Neuron (in vitro differentiated cells): ENCODE measurements at regions not wholly inside any gene's neighbourhood (a gene's known extent, or its start where the extent isn't known, plus 50 kb on each side); places are given as distances from the start of the nearest gene placed in this dataset.

Experiments used
- H2AFZ ChIP-seq: one replicate; pipeline ENCODE4 v1.6.1; 2013; ENCODE audit warnings: low read depth, mild to moderate bottlenecking, inconsistent platforms, low read length, moderate library complexity
- H3K27me3 ChIP-seq: one replicate; pipeline ENCODE4 v1.6.1; 2013; ENCODE audit warnings: low read length; ENCODE audit not compliant: insufficient read depth
- H3K36me3 ChIP-seq: one replicate; pipeline ENCODE4 v1.6.1; 2013; ENCODE audit warnings: low read length; ENCODE audit not compliant: insufficient read depth
- H3K4me1 ChIP-seq: one replicate; pipeline ENCODE4 v1.6.1; 2013; ENCODE audit warnings: low read length; ENCODE audit not compliant: insufficient read depth
- H3K4me3 ChIP-seq: 2 replicates; pipeline ENCODE4 v1.5.1; 2013; ENCODE audit warnings: mild to moderate bottlenecking, low read length, moderate library complexity
- H3K9me3 ChIP-seq: one replicate; pipeline ENCODE4 v1.6.1; 2013; ENCODE audit warnings: low read length

- Histone ChIP-seq H3K4me1 (no peaks in the 10 kb centered on the region), H3K36me3 (no peaks in the 10 kb centered on the region), H3K4me3 (no peak overlapping the region), H3K9me3 (no peaks in the 10 kb centered on the region), H2AFZ (no peak overlapping the region), H3K27me3 (no peaks in the 10 kb centered on the region)
Observed at GRCh38 chr9:73855206-73855605, 641.9 kb upstream of the RORB start.

- H3K36me3 ChIP-seq = no peaks in the 10 kb centered on the region
- H3K9me3 ChIP-seq = no peaks in the 10 kb centered on the region
- H3K4me1 ChIP-seq = peaks cover 2% of the 10 kb centered on the region
- no peaks in the 10 kb centered on the region for H3K27me3 ChIP-seq
- H3K4me3 ChIP-seq = no peak overlapping the region
- no peak overlapping the region for H2AFZ ChIP-seq
Observed at GRCh38 chr9:73863924-73864323, 633.2 kb upstream of the RORB start.

DNA sequence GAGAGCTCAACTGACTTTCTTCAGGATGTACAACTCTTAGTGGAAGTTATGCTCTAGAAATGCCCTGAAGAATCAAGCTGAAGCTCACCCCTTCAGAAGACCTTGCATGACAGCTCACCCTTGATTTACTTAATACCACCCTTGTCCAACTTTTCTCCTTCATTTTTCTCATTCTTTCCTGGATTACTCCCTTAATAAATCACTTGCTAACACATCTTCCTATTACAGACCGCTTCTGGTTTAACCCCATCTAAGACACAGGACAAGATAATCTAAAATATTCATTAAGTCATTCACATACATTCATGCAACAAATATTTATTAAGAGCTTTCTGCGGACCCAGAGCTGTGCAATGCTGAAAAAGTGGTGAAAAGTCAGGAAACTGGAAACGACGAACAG, 630.7 kb upstream of the RORB start:
- H2AFZ ChIP-seq = no peak overlapping the region
- H3K36me3 ChIP-seq = no peaks in the 10 kb centered on the region
- no peak overlapping the region for H3K4me3 ChIP-seq
- peaks cover 8% of the 10 kb centered on the region for H3K4me1 ChIP-seq
- no peaks in the 10 kb centered on the region for H3K9me3 ChIP-seq
- no peaks in the 10 kb centered on the region for H3K27me3 ChIP-seq

DNA sequence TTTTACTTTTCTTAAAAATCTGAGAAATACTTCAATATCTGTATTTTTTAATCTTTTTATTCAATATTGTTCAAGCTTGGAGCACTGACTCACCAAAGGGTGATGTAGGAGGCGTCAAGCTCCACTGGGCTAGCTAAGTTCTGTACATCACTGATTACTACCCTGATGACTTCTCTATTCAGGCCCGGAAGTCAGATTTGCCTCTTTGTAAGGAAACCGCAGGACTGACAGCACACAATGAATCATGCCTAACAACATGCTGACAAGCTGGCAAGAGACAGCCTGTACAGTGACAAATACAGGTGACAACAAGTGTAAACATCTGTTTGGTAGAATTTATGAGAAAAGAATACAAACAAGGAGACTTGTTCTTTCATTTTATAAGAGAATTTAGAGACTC, 627.9 kb upstream of the RORB start:
- no peak overlapping the region for H2AFZ ChIP-seq
- no peaks in the 10 kb centered on the region for H3K36me3 ChIP-seq
- H3K4me3 ChIP-seq = no peak overlapping the region
- H3K9me3 ChIP-seq = no peaks in the 10 kb centered on the region
- peaks cover 8% of the 10 kb centered on the region for H3K4me1 ChIP-seq
- no peaks in the 10 kb centered on the region for H3K27me3 ChIP-seq

GRCh38 chr9:73871636-73872035, 625.5 kb upstream of the RORB start:
- Histone ChIP-seq H3K27me3 (no peaks in the 10 kb centered on the region), H3K36me3 (no peaks in the 10 kb centered on the region), H3K4me1 (peaks cover 8% of the 10 kb centered on the region), H2AFZ (no peak overlapping the region), H3K4me3 (no peak overlapping the region), H3K9me3 (no peaks in the 10 kb centered on the region)

DNA sequence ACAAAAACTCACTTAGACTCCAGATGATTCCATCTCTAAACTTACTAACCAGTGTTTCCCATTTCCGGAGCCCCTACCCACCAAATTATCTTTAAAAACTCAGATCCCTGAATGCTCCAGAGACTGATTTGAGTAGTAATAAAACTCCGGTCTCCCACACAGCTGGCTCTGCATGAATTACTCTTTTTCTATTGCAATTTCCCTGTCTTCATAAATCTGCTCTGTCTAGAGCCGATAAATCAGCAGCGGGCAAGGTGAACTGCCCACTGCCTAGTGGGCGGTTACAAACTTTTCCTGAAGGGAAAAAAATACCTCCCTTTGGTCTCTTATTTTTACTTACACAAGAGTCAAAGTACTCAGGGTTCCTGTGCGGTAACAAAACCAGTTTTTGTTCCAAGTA, 624.4 kb upstream of the RORB start:
- Histone ChIP-seq H3K27me3 (no peaks in the 10 kb centered on the region), H3K4me1 (peaks cover 8% of the 10 kb centered on the region), H2AFZ (no peak overlapping the region), H3K9me3 (no peaks in the 10 kb centered on the region), H3K36me3 (no peaks in the 10 kb centered on the region), H3K4me3 (no peak overlapping the region)

GRCh38 chr9:73880101-73880500, 617.0 kb upstream of the RORB start:
- H3K4me3 ChIP-seq = no peak overlapping the region
- H3K27me3 ChIP-seq = no peaks in the 10 kb centered on the region
- no peak overlapping the region for H2AFZ ChIP-seq
- no peaks in the 10 kb centered on the region for H3K9me3 ChIP-seq
- no peaks in the 10 kb centered on the region for H3K36me3 ChIP-seq
- H3K4me1 ChIP-seq = no peaks in the 10 kb centered on the region

DNA sequence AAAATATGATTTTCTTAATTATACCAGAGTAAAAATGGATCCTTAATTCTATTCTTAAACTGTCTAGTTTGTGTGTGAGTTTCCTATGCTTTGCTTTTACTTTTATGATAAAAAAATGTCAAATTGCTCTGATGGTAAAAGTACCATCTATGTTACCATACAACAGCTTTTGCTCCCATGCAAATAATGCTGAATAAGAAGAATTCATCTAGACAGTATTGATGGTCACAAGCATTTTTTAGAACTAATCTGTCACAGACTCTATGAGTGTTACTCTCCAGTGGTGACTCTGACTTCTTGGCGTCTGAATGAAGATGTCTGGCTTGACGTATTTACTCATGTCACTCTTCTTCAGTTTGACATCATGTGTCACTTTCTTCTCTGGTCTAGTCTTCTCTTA, 608.1 kb upstream of the RORB start:
- no peaks in the 10 kb centered on the region for H3K4me1 ChIP-seq
- H3K36me3 ChIP-seq = no peaks in the 10 kb centered on the region
- H2AFZ ChIP-seq = no peak overlapping the region
- no peak overlapping the region for H3K4me3 ChIP-seq
- no peaks in the 10 kb centered on the region for H3K27me3 ChIP-seq
- no peaks in the 10 kb centered on the region for H3K9me3 ChIP-seq

DNA sequence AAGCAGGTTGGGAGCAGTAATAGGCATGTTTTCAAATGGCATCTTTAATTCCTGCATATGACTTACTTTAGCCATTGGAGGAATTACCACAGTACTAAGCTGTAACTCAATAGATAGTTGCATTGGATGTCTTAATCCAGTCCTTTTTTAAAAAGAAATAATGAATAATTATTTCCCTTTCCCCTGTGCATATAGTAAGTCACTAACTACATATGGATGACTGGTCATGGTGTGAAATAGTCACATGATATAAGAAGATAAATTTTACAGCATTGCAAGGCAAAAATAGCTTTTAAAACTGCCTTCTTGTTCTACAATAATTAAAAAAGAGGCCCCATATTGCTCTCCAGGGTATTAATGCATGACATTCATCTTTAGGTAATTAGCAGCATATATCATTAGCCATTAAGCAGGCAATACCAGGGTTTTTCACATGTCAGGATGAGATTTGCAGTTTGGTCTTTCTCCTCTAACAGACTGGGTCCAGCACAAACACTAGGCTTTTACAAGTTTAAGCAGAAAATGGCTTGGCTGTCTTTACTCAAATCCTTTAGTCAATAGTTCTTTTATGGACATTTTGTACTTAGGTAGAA, 606.4 kb upstream of the RORB start:
- Histone ChIP-seq H3K4me1 (no peaks in the 10 kb centered on the region), H3K36me3 (no peaks in the 10 kb centered on the region), H3K9me3 (no peaks in the 10 kb centered on the region), H3K27me3 (no peaks in the 10 kb centered on the region), H2AFZ (peak overlapping the region; percentile 36), H3K4me3 (no peak overlapping the region)

DNA sequence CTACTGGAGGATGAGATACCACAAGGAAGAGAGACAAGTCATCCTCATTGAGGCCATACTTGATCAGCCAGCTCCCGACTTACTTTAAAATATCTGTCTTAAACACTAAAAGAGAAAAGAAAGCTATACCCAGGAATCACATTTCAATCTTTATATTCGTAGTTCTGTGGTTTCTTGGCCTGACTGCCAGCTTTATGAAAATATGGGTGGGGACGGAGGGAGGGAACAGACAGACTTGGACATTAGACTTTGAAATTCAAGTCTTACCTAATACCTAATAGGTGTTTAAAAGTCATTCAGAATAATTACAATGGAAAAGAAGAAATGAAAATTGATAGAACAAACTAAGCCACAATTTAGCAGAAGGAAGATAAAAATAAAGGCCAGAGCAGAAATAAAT, 604.8 kb upstream of the RORB start:
- Histone ChIP-seq H3K4me3 (no peak overlapping the region), H3K27me3 (no peaks in the 10 kb centered on the region), H2AFZ (no peak overlapping the region), H3K9me3 (no peaks in the 10 kb centered on the region), H3K36me3 (no peaks in the 10 kb centered on the region), H3K4me1 (no peaks in the 10 kb centered on the region)

DNA sequence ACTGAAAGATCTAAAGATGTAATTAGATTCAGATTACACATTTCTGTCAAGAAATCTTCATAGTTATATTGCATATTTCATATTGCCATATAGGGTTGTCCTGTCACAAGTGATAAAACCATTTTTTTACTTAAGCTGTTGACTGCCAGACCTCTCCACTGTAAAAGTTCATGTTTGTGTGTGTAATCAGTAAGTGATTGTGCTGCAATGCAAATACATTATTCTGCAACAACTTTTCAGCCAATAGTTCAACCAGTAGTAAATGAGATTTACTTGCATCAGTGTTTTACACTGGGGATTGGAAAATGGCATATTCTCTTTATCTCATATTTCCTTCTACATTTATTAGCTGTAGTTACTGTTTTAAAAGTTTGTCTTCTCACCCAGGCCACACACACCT, 603.9 kb upstream of the RORB start:
- no peaks in the 10 kb centered on the region for H3K9me3 ChIP-seq
- no peaks in the 10 kb centered on the region for H3K27me3 ChIP-seq
- no peak overlapping the region for H2AFZ ChIP-seq
- H3K4me3 ChIP-seq = no peak overlapping the region
- no peaks in the 10 kb centered on the region for H3K4me1 ChIP-seq
- H3K36me3 ChIP-seq = no peaks in the 10 kb centered on the region

DNA sequence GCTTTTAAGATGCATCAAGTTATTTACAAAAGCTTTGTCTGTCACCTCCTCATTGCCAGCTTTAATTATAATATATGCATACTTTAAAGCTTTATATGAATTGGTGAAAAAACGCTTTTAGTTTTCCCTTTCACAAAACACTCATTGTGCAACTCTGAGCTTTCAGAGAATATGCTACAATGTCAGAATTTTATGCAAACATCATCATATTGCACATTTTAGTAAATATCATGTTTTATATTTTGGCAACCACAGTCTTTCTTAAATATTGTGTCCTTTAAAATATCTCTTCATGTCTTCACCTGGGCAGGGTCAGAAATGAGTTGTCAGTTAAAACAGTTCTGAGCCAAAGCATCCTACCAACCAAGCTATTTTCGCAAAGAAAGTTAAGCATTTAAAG, 601.1 kb upstream of the RORB start:
- H3K27me3 ChIP-seq = no peaks in the 10 kb centered on the region

DNA sequence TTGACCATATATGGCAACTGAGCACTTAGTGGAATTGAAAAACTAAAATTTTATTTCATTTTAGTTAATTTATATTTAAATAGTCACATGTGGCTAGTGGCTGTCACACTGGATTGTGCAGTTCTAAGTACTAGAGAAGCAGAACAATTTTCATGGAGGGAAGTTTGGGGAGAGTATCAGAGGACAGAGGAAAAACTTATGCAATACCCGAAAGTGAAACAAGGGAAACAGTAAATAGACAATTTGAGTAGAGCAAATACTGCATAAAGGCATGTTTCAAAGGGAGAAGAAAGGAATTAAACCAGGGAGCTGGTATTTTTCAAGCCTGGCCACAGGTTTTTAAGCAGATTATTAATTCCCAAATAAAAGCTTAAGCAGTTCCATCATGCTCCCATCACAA, 590.5 kb upstream of the RORB start:
- no peaks in the 10 kb centered on the region for H3K4me1 ChIP-seq
- no peaks in the 10 kb centered on the region for H3K9me3 ChIP-seq
- H3K36me3 ChIP-seq = no peaks in the 10 kb centered on the region
- H3K4me3 ChIP-seq = no peak overlapping the region
- H2AFZ ChIP-seq = no peak overlapping the region
- no peaks in the 10 kb centered on the region for H3K27me3 ChIP-seq

More for the DNA sequence above, 601.1 kb upstream of the RORB start:
- Histone ChIP-seq H2AFZ (no peak overlapping the region), H3K9me3 (no peaks in the 10 kb centered on the region), H3K4me3 (no peak overlapping the region), H3K36me3 (no peaks in the 10 kb centered on the region), H3K4me1 (no peaks in the 10 kb centered on the region)

DNA sequence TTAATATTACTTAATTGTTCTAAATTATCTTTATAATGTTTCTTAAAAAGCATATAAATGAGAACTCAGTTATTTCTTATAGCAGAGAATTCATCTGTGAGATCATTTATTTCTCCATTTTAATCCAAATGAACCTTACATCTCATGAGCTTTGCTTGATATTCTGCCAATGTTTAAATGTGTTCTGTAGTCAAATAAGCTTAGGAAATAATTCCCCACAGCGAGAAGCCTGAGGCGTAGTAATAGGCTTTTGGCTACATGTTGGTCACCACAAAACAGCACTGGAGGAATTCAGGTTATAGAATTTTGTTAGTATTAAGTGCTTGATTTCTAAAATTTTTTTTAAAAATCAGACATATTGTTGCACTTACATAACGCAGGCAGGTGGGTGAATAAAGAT, 585.3 kb upstream of the RORB start:
- Histone ChIP-seq H3K36me3 (no peaks in the 10 kb centered on the region), H2AFZ (no peak overlapping the region), H3K9me3 (no peaks in the 10 kb centered on the region), H3K4me3 (no peak overlapping the region), H3K4me1 (no peaks in the 10 kb centered on the region), H3K27me3 (no peaks in the 10 kb centered on the region)
